Upper lobe of right lung (tissue), 1 donor: ENCODE measurements at regions not wholly inside any gene's neighbourhood (a gene's known extent, or its start where the extent isn't known, plus 50 kb on each side); places are given as distances from the start of the nearest gene placed in this dataset.

ENCODE experiments used
- ATAC-seq: fragments of 200-7000 bp; cut with Tn5 transposase; one replicate; pipeline ENCODE4 v1.9.1; 2020; ENCODE audit warnings: mild to moderate bottlenecking, moderate library complexity
- DNase-seq: peaks from one replicate; pipeline ENCODE4 v3.0.0-alpha.2; 2020
- H3K27ac ChIP-seq: fragments of 200-600 bp; one replicate; pipeline ENCODE4 v1.8.0; 2022
- H3K27me3 ChIP-seq: fragments of 200-600 bp; one replicate; pipeline ENCODE4 v1.8.0; 2022; ENCODE audit warnings: mild to moderate bottlenecking
- H3K36me3 ChIP-seq: fragments of 200-600 bp; one replicate; pipeline ENCODE4 v1.8.0; 2022
- H3K4me1 ChIP-seq: fragments of 200-600 bp; one replicate; pipeline ENCODE4 v1.8.0; 2022
- H3K4me3 ChIP-seq: fragments of 200-600 bp; one replicate; pipeline ENCODE4 v1.8.0; 2022; ENCODE audit warnings: mild to moderate bottlenecking
- H3K9me3 ChIP-seq: fragments of 200-600 bp; one replicate; pipeline ENCODE4 v1.8.0; 2022
- intact Hi-C: fragments of 100-400 bp; cut with DNase I; formaldehyde crosslinking; loops from one replicate; pipeline ENCODE4 v1.11.0; 2022
- TF ChIP-seq, protein P1 (sequence below): fragments of 200-600 bp; IDR thresholded peaks from one replicate; pipeline ENCODE4 v1.8.0; 2022; ENCODE audit warnings: antibody characterized with exemption
- donor health status: DM: no; HTN: yes; CAD: no; lungs with severe emphysema.

GRCh38 chrX:39169976-39170375, 368.7 kb downstream of the MID1IP1 start:
- no peak for DNase-seq
- no peak overlapping the region for H3K27ac ChIP-seq
- H3K27me3 ChIP-seq, result no peaks in the 10 kb centered on the region
- H3K4me3 ChIP-seq, result no peak overlapping the region
- H3K36me3 ChIP-seq, result no peaks in the 10 kb centered on the region
- H3K4me1 ChIP-seq, result no peaks in the 10 kb centered on the region
- intact Hi-C loops, result no loop called here
- ATAC-seq, result peak; percentile 33
- H3K9me3 ChIP-seq, result no peaks in the 10 kb centered on the region
- TF ChIP-seq, protein P1, sequence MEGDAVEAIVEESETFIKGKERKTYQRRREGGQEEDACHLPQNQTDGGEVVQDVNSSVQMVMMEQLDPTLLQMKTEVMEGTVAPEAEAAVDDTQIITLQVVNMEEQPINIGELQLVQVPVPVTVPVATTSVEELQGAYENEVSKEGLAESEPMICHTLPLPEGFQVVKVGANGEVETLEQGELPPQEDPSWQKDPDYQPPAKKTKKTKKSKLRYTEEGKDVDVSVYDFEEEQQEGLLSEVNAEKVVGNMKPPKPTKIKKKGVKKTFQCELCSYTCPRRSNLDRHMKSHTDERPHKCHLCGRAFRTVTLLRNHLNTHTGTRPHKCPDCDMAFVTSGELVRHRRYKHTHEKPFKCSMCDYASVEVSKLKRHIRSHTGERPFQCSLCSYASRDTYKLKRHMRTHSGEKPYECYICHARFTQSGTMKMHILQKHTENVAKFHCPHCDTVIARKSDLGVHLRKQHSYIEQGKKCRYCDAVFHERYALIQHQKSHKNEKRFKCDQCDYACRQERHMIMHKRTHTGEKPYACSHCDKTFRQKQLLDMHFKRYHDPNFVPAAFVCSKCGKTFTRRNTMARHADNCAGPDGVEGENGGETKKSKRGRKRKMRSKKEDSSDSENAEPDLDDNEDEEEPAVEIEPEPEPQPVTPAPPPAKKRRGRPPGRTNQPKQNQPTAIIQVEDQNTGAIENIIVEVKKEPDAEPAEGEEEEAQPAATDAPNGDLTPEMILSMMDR, result no peak

GRCh38 chrX:39170464-39170863, 369.2 kb downstream of the MID1IP1 start:
- H3K4me3 ChIP-seq, result no peak overlapping the region
- H3K9me3 ChIP-seq, result no peaks in the 10 kb centered on the region
- DNase-seq (no peak), ATAC-seq (no peak)
- no peaks in the 10 kb centered on the region for H3K36me3 ChIP-seq
- TF ChIP-seq, protein P1, result no peak
- intact Hi-C loops, result no loop called here
- H3K27me3 ChIP-seq, result no peaks in the 10 kb centered on the region
- no peaks in the 10 kb centered on the region for H3K4me1 ChIP-seq
- no peak overlapping the region for H3K27ac ChIP-seq

GRCh38 chrX:39171686-39172085, 370.4 kb downstream of the MID1IP1 start:
- ATAC-seq (no peak), DNase-seq (no peak)
- Histone ChIP-seq H3K27ac (no peak overlapping the region), H3K27me3 (no peaks in the 10 kb centered on the region), H3K4me1 (no peaks in the 10 kb centered on the region), H3K9me3 (no peaks in the 10 kb centered on the region), H3K36me3 (no peaks in the 10 kb centered on the region), H3K4me3 (no peak overlapping the region)
- TF ChIP-seq, protein P1, result no peak
- intact Hi-C loops, result no loop called here

DNA sequence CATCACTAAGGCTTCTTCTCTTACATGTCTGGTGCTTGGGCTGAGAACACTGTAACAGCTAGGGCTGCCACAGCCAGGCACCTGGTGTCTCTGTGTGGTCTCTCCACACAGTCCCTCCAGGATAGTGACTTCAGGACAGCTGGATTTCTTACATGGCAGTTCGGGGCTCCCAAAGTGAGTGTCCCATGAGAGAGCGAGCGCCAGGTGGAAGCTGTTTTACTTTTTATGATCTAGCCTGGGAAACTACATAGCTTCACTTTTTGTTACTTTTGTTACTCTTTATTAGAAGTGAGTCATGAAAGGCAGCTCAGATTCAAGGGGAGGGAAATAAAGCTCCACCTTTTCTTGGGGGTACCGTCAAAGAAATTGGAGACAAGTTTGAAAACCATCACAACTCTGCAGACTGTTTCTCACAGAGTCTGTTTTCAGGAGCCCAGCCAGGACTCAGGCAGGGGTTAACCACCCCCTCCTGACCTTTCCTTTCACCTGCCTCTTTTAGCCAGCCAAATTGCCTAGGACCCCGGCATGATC, 373.0 kb downstream of the MID1IP1 start:
- TF ChIP-seq, protein P1, result no peak
- Histone ChIP-seq H3K9me3 (no peaks in the 10 kb centered on the region), H3K4me1 (no peaks in the 10 kb centered on the region), H3K36me3 (no peaks in the 10 kb centered on the region), H3K4me3 (no peak overlapping the region), H3K27ac (no peak overlapping the region), H3K27me3 (no peaks in the 10 kb centered on the region)
- DNase-seq (no peak), ATAC-seq (no peak)
- intact Hi-C loops, result no loop called here

DNA sequence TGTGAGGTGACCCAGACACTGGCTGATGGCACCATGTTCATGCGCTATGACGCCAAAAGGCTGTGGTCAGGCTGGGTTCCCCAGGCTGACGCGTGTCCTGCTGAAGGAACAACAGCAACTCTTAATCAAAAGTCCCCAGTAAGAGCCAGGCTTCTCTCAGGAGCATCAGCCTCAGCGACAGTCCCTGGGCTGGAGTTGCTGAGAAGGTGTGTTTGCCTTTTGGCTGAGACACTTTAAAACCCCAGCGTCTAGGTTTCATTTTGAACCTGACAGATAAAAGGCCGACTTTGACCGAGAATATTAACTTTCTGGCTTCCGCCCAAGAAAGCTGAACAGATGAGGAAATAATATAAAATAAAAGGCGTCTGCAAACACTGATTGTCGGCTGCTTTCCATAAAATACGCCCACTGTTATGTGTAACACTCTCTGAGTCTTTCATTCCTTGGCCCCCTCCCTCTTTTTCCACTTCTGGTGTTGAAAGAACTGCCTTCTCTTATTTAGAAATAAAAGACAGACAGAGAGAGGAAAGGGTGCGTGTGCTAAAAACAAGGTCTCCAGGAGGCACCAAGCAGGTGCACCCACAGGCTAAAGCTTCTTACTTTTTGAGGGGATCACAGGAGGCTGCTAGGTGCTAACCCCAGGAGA, 373.6 kb downstream of the MID1IP1 start:
- no peaks in the 10 kb centered on the region for H3K9me3 ChIP-seq
- H3K36me3 ChIP-seq, result no peaks in the 10 kb centered on the region
- TF ChIP-seq, protein P1, result no peak
- no peaks in the 10 kb centered on the region for H3K27me3 ChIP-seq
- H3K27ac ChIP-seq, result no peak overlapping the region
- ATAC-seq, result peak; percentile 39
- DNase-seq, result no peak
- no peak overlapping the region for H3K4me3 ChIP-seq
- H3K4me1 ChIP-seq, result no peaks in the 10 kb centered on the region
- intact Hi-C loops, result no loop called here
